ENCODE measurements at regions not wholly inside any gene's neighbourhood (a gene's known extent, or its start where the extent isn't known, plus 50 kb on each side); places are given as distances from the start of the nearest gene placed in this dataset.

DNA sequence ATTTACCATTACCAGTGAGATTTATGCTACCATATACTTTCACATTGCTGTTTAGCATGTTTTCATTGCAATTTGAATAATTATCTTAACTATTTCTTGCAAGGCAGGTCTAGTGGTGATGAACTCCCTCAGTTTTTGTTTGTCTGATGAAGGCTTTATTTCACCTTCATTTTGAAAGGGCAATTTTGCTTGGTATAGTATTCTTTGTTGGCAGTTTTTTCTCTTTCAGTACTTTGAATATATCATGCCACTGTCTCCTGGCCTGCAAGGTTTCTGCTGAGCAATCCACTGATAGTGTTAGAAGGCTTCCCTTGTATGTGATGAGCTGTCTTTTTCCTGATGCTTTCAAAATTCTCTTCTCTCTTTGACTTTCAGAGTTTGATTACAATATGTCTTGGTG is 188.0 kb downstream of the MARCHF11 start:
- H3K9me3 ChIP-seq (ENCODE audit: control insufficient read depth, low read length) = peaks cover 30% of the 10 kb centered on the region
- DNase-seq = no peak
- H3K4me3 ChIP-seq (ENCODE audit: low read length) = no peak overlapping the region
- no peaks in the 10 kb centered on the region for H3K27me3 ChIP-seq (ENCODE audit: control insufficient read depth, insufficient read depth, low read length, poor library complexity, severe bottlenecking)
- H3K27me3 Mint-ChIP-seq (ENCODE audit: insufficient read depth) = no peaks in the 10 kb centered on the region
- no peak overlapping the region for H3K9ac ChIP-seq (ENCODE audit: extremely low read depth, low read length, poor library complexity, severe bottlenecking)
- H3K36me3 Mint-ChIP-seq (ENCODE audit: low read depth) = peaks cover 4% of the 10 kb centered on the region
- peaks cover 22% of the 10 kb centered on the region for H3K9me3 Mint-ChIP-seq
- H3K27ac Mint-ChIP-seq = no peak overlapping the region
- no peak for TF ChIP-seq CTCF (conservative IDR thresholded peaks at IDR 0.05)
- H3K27ac ChIP-seq (ENCODE audit: low read depth, low read length) = no peak overlapping the region
- no peak overlapping the region for H3K4me3 Mint-ChIP-seq
- H3K4me1 ChIP-seq (ENCODE audit: control insufficient read depth, insufficient read depth, low read length) = no peaks in the 10 kb centered on the region
- H3K4me1 Mint-ChIP-seq = peaks cover 16% of the 10 kb centered on the region
- no peaks in the 10 kb centered on the region for H3K36me3 ChIP-seq (ENCODE audit: control insufficient read depth, insufficient read depth, low read length)
